ENCODE measurements at regions not wholly inside any gene's neighbourhood (a gene's known extent, or its start where the extent isn't known, plus 50 kb on each side); places are given as distances from the start of the nearest gene placed in this dataset.

DNA sequence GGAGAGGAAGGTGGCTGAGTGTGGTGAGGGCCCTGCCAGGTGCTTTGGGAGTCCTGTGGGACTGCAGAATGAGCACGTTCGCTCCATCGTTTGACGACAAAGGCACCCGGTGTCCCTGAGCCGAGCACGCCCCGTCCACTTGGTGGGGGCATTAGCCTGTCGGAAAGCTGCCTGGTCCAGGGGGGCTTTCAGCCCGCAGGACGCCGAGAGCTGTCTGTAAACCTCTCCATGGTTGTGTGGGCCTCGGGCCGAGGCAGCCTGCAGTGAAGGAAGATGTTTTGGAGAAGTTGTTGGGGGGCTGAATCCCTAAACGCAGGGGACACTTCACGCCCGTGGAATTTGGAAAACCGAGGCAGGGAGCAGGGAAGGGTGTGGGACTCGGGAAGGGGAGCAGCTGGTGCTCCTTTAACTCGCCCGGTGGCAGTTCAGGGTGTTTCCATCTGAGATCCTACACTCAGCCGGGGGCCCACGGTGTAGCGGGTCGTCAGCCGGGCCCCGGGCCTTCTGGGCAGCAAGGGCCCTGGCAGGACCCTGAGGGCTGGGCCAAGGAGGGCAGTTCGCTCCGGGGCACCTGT, 53.8 kb downstream of the MRPL36 start:
- no peak overlapping the region for H3K27ac ChIP-seq (replicated peaks in 1 of 4)
- TF ChIP-seq, protein P1, sequence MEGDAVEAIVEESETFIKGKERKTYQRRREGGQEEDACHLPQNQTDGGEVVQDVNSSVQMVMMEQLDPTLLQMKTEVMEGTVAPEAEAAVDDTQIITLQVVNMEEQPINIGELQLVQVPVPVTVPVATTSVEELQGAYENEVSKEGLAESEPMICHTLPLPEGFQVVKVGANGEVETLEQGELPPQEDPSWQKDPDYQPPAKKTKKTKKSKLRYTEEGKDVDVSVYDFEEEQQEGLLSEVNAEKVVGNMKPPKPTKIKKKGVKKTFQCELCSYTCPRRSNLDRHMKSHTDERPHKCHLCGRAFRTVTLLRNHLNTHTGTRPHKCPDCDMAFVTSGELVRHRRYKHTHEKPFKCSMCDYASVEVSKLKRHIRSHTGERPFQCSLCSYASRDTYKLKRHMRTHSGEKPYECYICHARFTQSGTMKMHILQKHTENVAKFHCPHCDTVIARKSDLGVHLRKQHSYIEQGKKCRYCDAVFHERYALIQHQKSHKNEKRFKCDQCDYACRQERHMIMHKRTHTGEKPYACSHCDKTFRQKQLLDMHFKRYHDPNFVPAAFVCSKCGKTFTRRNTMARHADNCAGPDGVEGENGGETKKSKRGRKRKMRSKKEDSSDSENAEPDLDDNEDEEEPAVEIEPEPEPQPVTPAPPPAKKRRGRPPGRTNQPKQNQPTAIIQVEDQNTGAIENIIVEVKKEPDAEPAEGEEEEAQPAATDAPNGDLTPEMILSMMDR (IDR thresholded peaks at IDR 0.05) = no peak
- H3K4me3 ChIP-seq = no peak overlapping the region
- WGBS = 81% methylated on average over 25 of the region's 29 CpGs
- H3K36me3 ChIP-seq = no peaks in the 10 kb centered on the region
- no peak for DNase-seq (ENCODE audit: extremely low spot score)
- no peaks in the 10 kb centered on the region for H3K4me1 ChIP-seq
- peaks cover 0 to 20% (median 4%) of the 10 kb centered on the region in 4 donors for H3K9me3 ChIP-seq
- intact Hi-C loops (cut with DNase I) = no loop called here
- H3K27me3 ChIP-seq = peaks cover 0 to 48% (median 0%) of the 10 kb centered on the region in 4 donors

DNA sequence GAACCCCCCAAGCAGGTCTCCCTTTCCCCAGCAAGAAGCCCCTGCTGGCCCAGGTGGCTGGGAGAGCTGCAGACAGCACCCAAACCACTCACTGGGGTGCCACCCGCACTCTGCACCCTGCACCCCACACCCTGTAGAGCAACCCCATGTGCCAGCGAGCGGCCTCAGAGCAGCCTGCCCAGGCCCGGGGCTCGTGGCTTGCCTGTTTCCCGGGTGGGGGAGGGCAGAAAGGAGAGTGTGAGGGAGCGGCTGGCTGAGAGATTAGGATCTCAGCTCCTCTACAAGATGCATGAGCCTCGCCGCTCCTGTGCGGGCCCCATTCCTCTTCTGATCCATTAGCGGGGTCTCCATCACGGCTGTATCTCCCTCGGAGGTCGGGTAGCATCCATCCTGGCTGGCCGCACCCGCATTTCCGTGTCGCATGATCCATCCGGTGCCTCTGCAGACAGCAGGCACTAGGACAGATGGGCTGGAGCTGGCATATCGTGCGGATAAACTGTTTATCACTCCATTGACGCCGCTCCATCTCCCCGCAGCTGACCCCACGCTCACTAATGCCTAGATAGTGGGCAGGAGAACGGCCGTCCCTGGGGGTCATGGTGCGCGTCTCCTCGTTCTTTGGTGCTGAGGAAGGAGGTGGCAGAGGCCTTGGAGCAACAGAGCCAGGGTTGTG, 54.4 kb downstream of the MRPL36 start:
- Histone ChIP-seq H3K36me3 (no peaks in the 10 kb centered on the region), H3K27me3 (peaks cover 0 to 41% (median 0%) of the 10 kb centered on the region in 4 donors), H3K4me1 (no peaks in the 10 kb centered on the region), H3K27ac (replicated peaks in 1 of 4) (no peak overlapping the region), H3K9me3 (peaks cover 0 to 20% (median 9%) of the 10 kb centered on the region in 4 donors), H3K4me3 (no peak overlapping the region)
- WGBS = 72% methylated on average over 15 of the region's 30 CpGs
- no peak for TF ChIP-seq POLR2AphosphoS5 (IDR thresholded peaks at IDR 0.05)
- no peak for TF ChIP-seq EP300 (IDR thresholded peaks at IDR 0.05)
- TF ChIP-seq, protein P1 (IDR thresholded peaks at IDR 0.05) = no peak
- TF ChIP-seq POLR2A (IDR thresholded peaks at IDR 0.05; ENCODE audit: low read depth) = no peak
- intact Hi-C loops (cut with DNase I) = no loop called here
- DNase-seq (ENCODE audit: extremely low spot score) = no peak

DNA sequence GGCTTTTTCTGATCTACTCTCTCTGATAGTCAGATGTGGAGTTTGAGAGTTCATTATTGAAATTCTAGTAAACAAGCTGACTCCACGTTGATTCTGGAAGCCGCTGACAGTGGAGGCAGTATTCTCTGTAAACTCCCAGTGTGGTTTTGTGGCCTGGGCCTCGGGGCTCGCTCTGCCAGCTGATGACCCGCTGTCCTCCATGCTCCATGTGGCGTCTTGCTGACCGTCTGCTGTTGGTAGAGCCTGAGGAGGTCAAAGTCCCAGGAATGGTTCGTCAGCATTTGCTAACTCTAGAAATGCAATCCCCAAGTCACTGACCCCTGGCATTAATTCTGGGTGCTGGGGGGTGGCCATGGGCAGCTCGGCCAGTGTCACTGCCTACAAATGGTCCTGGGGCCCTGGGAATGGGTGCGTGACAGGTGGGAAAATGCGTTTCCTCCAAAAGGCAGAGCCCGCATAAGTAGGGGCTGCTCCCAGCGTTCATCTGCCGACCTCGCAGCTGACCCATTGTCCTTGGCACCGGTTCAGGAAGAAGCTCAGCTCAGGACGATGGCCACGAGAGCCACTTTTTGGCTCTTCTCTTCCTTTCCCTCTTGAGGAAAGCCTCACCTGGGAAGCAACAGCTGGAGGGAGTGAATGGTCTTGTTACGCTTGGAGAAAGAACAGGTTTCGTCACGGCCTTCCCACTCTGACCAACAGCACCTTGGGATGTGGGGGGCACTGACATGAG, 55.1 kb downstream of the MRPL36 start:
- H3K4me3 ChIP-seq = no peak overlapping the region
- no peak for DNase-seq (ENCODE audit: extremely low spot score)
- intact Hi-C loops (cut with DNase I) = no loop called here
- H3K27me3 ChIP-seq = peaks cover 0 to 34% (median 0%) of the 10 kb centered on the region in 4 donors
- H3K4me1 ChIP-seq = no peaks in the 10 kb centered on the region
- no peaks in the 10 kb centered on the region for H3K36me3 ChIP-seq
- WGBS = 90% methylated on average over 18 of the region's 21 CpGs
- TF ChIP-seq EP300 (IDR thresholded peaks at IDR 0.05) (no peak), POLR2AphosphoS5 (IDR thresholded peaks at IDR 0.05) (no peak)
- TF ChIP-seq, protein P1 (IDR thresholded peaks at IDR 0.05) = no peak
- H3K9me3 ChIP-seq = peaks cover 0 to 27% (median 13%) of the 10 kb centered on the region in 4 donors
- H3K27ac ChIP-seq (replicated peaks in 1 of 4) = no peak overlapping the region

DNA sequence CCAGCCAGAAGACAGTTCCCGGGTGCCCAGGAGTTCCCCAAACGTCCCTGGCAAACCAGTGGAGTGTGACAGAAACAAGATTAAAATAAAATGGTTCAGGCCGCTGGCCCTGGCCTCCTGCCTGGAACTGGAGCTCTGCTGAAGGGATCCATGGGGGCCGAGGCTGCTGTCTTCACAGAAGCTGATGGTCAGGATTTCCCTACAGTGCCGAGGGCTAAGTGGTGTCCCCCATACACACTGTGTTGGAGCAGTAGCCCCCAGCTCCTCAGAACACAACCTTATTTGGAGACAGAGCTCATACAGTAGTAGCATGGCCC, 55.9 kb downstream of the MRPL36 start:
- no peak for DNase-seq (ENCODE audit: extremely low spot score)
- H3K4me1 ChIP-seq = no peaks in the 10 kb centered on the region
- H3K27me3 ChIP-seq = peaks cover 0 to 29% (median 0%) of the 10 kb centered on the region in 4 donors
- intact Hi-C loops (cut with DNase I) = no loop called here
- no peak overlapping the region for H3K4me3 ChIP-seq
- no peaks in the 10 kb centered on the region for H3K36me3 ChIP-seq
- H3K27ac ChIP-seq (replicated peaks in 1 of 4) = no peak overlapping the region
- WGBS = 62% methylated on average over 4 of the region's 5 CpGs
- TF ChIP-seq POLR2AphosphoS5 (IDR thresholded peaks at IDR 0.05) = no peak
- TF ChIP-seq, protein P1 (IDR thresholded peaks at IDR 0.05) = no peak
- TF ChIP-seq POLR2A (IDR thresholded peaks at IDR 0.05; ENCODE audit: low read depth) = no peak
- TF ChIP-seq EP300 (IDR thresholded peaks at IDR 0.05) = no peak
- peaks cover 0 to 29% (median 13%) of the 10 kb centered on the region in 4 donors for H3K9me3 ChIP-seq
